H9 (cell line): ENCODE measurements at regions not wholly inside any gene's neighbourhood (a gene's known extent, or its start where the extent isn't known, plus 50 kb on each side); places are given as distances from the start of the nearest gene placed in this dataset.

Experiments used
- DNase-seq: peaks from one replicate; pipeline ENCODE4 v3.0.0-alpha.2; 2017
- H2AFZ ChIP-seq: one replicate; pipeline ENCODE4 v1.6.1; 2013; ENCODE audit warnings: mild to moderate bottlenecking, low read length, control low read depth, moderate library complexity
- H2AK5ac ChIP-seq: 2 replicates; pipeline ENCODE4 v1.6.1; 2013; ENCODE audit warnings: low read length, control low read depth, mixed read lengths; ENCODE audit not compliant: insufficient read length
- H2BK120ac ChIP-seq: one replicate; pipeline ENCODE4 v1.6.1; 2013; ENCODE audit warnings: low read depth, mild to moderate bottlenecking, low read length, control low read depth, inconsistent platforms; ENCODE audit not compliant: poor library complexity, severe bottlenecking
- H2BK12ac ChIP-seq: 2 replicates; pipeline ENCODE4 v1.6.1; 2013; ENCODE audit warnings: low read length, control low read depth, mixed read lengths, low read depth; ENCODE audit not compliant: insufficient read length
- H2BK15ac ChIP-seq: 2 replicates; pipeline ENCODE4 v1.6.1; 2013; ENCODE audit warnings: low read depth, low read length, control low read depth
- H2BK20ac ChIP-seq: one replicate; pipeline ENCODE4 v1.6.1; 2013; ENCODE audit warnings: low read depth, mild to moderate bottlenecking, low read length, control low read depth, inconsistent platforms; ENCODE audit not compliant: poor library complexity, severe bottlenecking
- H2BK5ac ChIP-seq: 2 replicates; pipeline ENCODE4 v1.6.1; 2013; ENCODE audit warnings: low read length, control low read depth, mixed read lengths; ENCODE audit not compliant: insufficient read length
- H3K14ac ChIP-seq: 2 replicates; pipeline ENCODE4 v1.6.1; 2013; ENCODE audit warnings: low read length, control low read depth; ENCODE audit not compliant: insufficient read depth
- H3K18ac ChIP-seq: 2 replicates; pipeline ENCODE4 v1.6.1; 2013; ENCODE audit warnings: low read depth, mild to moderate bottlenecking, mixed read lengths, low read length, control low read depth; ENCODE audit not compliant: insufficient read length
- H3K23ac ChIP-seq: 2 replicates; pipeline ENCODE4 v1.6.1; 2013; ENCODE audit warnings: low read length, control low read depth, mixed read lengths, low read depth; ENCODE audit not compliant: insufficient read length
- H3K23me2 ChIP-seq: 2 replicates; pipeline ENCODE4 v1.6.1; 2013; ENCODE audit warnings: low read depth, mild to moderate bottlenecking, mixed read lengths, low read length, control low read depth; ENCODE audit not compliant: insufficient read length, poor library complexity, severe bottlenecking
- H3K27ac ChIP-seq: 2 replicates; pipeline ENCODE4 v1.5.1; 2013; ENCODE audit warnings: low read length, control low read depth, mixed read lengths, low read depth; ENCODE audit not compliant: insufficient read length
- H3K27me3 ChIP-seq: 2 replicates; pipeline ENCODE4 v1.6.1; 2013; ENCODE audit warnings: low read length, control low read depth, inconsistent platforms; ENCODE audit not compliant: insufficient read depth
- H3K4ac ChIP-seq: 2 replicates; pipeline ENCODE4 v1.6.1; 2013; ENCODE audit warnings: low read depth, mild to moderate bottlenecking, control low read depth, inconsistent platforms, low read length, moderate library complexity
- H3K4me1 ChIP-seq: 2 replicates; pipeline ENCODE4 v1.6.1; 2013; ENCODE audit warnings: low read length, control low read depth, inconsistent platforms; ENCODE audit not compliant: insufficient read depth
- H3K4me2 ChIP-seq: 2 replicates; pipeline ENCODE4 v1.6.1; 2013; ENCODE audit warnings: low read length, control low read depth, mixed read lengths; ENCODE audit not compliant: insufficient read length, insufficient read depth
- H3K56ac ChIP-seq: 2 replicates; pipeline ENCODE4 v1.6.1; 2013; ENCODE audit warnings: low read depth, mild to moderate bottlenecking, mixed read lengths, low read length, control low read depth; ENCODE audit not compliant: insufficient read length
- H3K79me1 ChIP-seq: 2 replicates; pipeline ENCODE4 v1.6.1; 2013; ENCODE audit warnings: low read depth, mild to moderate bottlenecking, moderate library complexity, low read length, control low read depth, inconsistent platforms; ENCODE audit not compliant: insufficient read depth, poor library complexity, severe bottlenecking
- H3K79me2 ChIP-seq: 2 replicates; pipeline ENCODE4 v1.6.1; 2013; ENCODE audit warnings: low read length, control low read depth, inconsistent platforms; ENCODE audit not compliant: insufficient read depth
- H3K9ac ChIP-seq: 2 replicates; pipeline ENCODE4 v1.6.1; 2013; ENCODE audit warnings: low read length, control low read depth, mixed read lengths; ENCODE audit not compliant: insufficient read length; ENCODE audit errors: extremely low read depth
- H3K9me3 ChIP-seq: one replicate; pipeline ENCODE4 v1.6.1; 2013; ENCODE audit warnings: low read depth, low read length, inconsistent platforms; ENCODE audit not compliant: control insufficient read depth
- H3T11ph ChIP-seq: one replicate; pipeline ENCODE4 v1.6.1; 2013; ENCODE audit warnings: mild to moderate bottlenecking, low read length, control low read depth, inconsistent platforms
- H4K20me1 ChIP-seq: one replicate; pipeline ENCODE4 v1.6.1; 2013; ENCODE audit not compliant: control insufficient read depth, insufficient read length, insufficient read depth
- H4K5ac ChIP-seq: 2 replicates; pipeline ENCODE4 v1.6.1; 2013; ENCODE audit warnings: low read depth, mild to moderate bottlenecking, mixed read lengths, low read length, control low read depth; ENCODE audit not compliant: insufficient read length
- H4K8ac ChIP-seq: replicated peaks from 2 replicates; pipeline ENCODE4 v1.6.1; 2013; ENCODE audit warnings: low read length, control low read depth, mixed read lengths, low read depth; ENCODE audit not compliant: insufficient read length
- H4K91ac ChIP-seq: 2 replicates; pipeline ENCODE4 v1.6.1; 2013; ENCODE audit warnings: low read depth, mild to moderate bottlenecking, moderate library complexity, mixed read lengths, low read length, control low read depth; ENCODE audit not compliant: insufficient read length
- H3K27ac Mint-ChIP-seq, 3 experiments: 2 replicates in 2 of 3; 3 replicates in 1 of 3; pipeline ENCODE4 v1.8.0; 2020 to 2021; ENCODE audit warnings: mixed read lengths in 3 of 3, mild to moderate bottlenecking in 1 of 3, moderate library complexity in 1 of 3
- H3K27me3 Mint-ChIP-seq: 2 replicates; pipeline ENCODE4 v1.8.0; 2021; ENCODE audit warnings: low read depth, mild to moderate bottlenecking, moderate library complexity, mixed read lengths
- H3K36me3 Mint-ChIP-seq, 3 experiments: 2 replicates in 2 of 3; 3 replicates in 1 of 3; pipeline ENCODE4 v1.8.0; 2020 to 2021; ENCODE audit warnings: low read depth in 3 of 3, mixed read lengths in 3 of 3; ENCODE audit not compliant: insufficient read depth in 1 of 3
- H3K4me1 Mint-ChIP-seq, 2 experiments: 2 replicates each; pipeline ENCODE4 v1.8.0; 2020; ENCODE audit warnings: mixed read lengths in 2 of 2
- H3K4me3 Mint-ChIP-seq, 2 experiments: 2 replicates in 1 of 2; 3 replicates in 1 of 2; pipeline ENCODE4 v1.8.0; 2020 to 2021; ENCODE audit warnings: mild to moderate bottlenecking in 2 of 2, mixed read lengths in 2 of 2, moderate library complexity in 1 of 2
- H3K9me3 Mint-ChIP-seq, 2 experiments: 2 replicates in 1 of 2; 3 replicates in 1 of 2; pipeline ENCODE4 v1.8.0; 2020; ENCODE audit warnings: mild to moderate bottlenecking in 2 of 2, mixed read lengths in 2 of 2, moderate library complexity in 1 of 2
- CTCF ChIP-seq: fragments of 200-600 bp; sonication (generic); conservative IDR thresholded peaks from 3 replicates; pipeline ENCODE4 v1.8.0; 2021; ENCODE audit warnings: antibody characterized with exemption, mild to moderate bottlenecking
- WGBS: extraction: QIAGEN DNeasy Blood & Tissue Kit; methylation state at CpG from one replicate; pipeline ENCODE4 v1.1.7; 2013; ENCODE audit warnings: missing lambda C conversion rate, low lambda C conversion rate, mixed read lengths; ENCODE audit not compliant: insufficient read length; ENCODE audit errors: extremely low coverage; 5-methylcytosine and 5-hydroxymethylcytosine counted together

GRCh38 chr4:138448169-138448568, 206.0 kb upstream of the SLC7A11 start:
- WGBS, result no CpG with 5 or more reads among the region's 1 CpG
- no peaks in the 10 kb centered on the region for H3K4me1 Mint-ChIP-seq

More at GRCh38 chr4:138448169-138448568, 206.0 kb upstream of the SLC7A11 start:
- Histone ChIP-seq H3T11ph (no peak overlapping the region), H3K4ac (no peak overlapping the region), H3K27ac (no peak overlapping the region), H2AFZ (no peak overlapping the region), H2BK12ac (no peak overlapping the region), H3K4me1 (no peaks in the 10 kb centered on the region), H4K5ac (no peak overlapping the region), H3K23me2 (no peaks in the 10 kb centered on the region), H3K9me3 (no peaks in the 10 kb centered on the region), H2BK120ac (no peak overlapping the region), H2BK15ac (no peak overlapping the region), H3K56ac (no peak overlapping the region), H2BK20ac (no peak overlapping the region), H3K79me2 (no peaks in the 10 kb centered on the region), H3K4me2 (no peak overlapping the region), H3K79me1 (no peaks in the 10 kb centered on the region), H3K14ac (no peak overlapping the region), H4K20me1 (no peaks in the 10 kb centered on the region), H2AK5ac (no peak overlapping the region), H2BK5ac (no peak overlapping the region), H3K23ac (no peak overlapping the region), H3K27me3 (no peaks in the 10 kb centered on the region), H3K18ac (no peak overlapping the region), H3K9ac (no peak overlapping the region), H4K91ac (no peak overlapping the region), H4K8ac (no peak overlapping the region)
- Mint-ChIP-seq H3K27me3 (no peaks in the 10 kb centered on the region), H3K36me3 (0 out of 7 replicates have a peak, but pooled peaks cover 0 to 2% (median 0%) of the 10 kb centered on the region in 3 experiments), H3K4me3 (no peak overlapping the region), H3K9me3 (no peaks in the 10 kb centered on the region), H3K27ac (no peak overlapping the region)
- no peak for TF ChIP-seq CTCF
- DNase-seq, result no peak
